A549 (cell line): ENCODE measurements at regions not wholly inside any gene's neighbourhood (a gene's known extent, or its start where the extent isn't known, plus 50 kb on each side); places are given as distances from the start of the nearest gene placed in this dataset.

Source experiments
- ATAC-seq, 2 experiments: fragments of 200-7000 bp in 1 of 2; fragments of >200 bp in 1 of 2; cut with Nextera tagmentation in 1 of 2; cut with Tn5 transposase in 1 of 2; 3 replicates each; pipeline versions ENCODE4 v1.8.0 to v1.9.1; 2018 to 2020; ENCODE audit warnings: mild to moderate bottlenecking in 1 of 2, moderate library complexity in 1 of 2
- CTCF ChIA-PET: fragments of 300-600 bp; sonication (Branson Sonifier 250); formaldehyde crosslinking; extraction: SDS; loops from one replicate; lab custom pipeline; 2021; ENCODE audit warnings: antibody characterized with exemption, inconsistent platforms; lab: Yijun Ruan, JAX
- POLR2A ChIA-PET: fragments of 350-600 bp; formaldehyde crosslinking; extraction: SDS; loops from one replicate; lab custom pipeline; 2021; ENCODE audit warnings: antibody characterized with exemption, inconsistent platforms; lab: Yijun Ruan, JAX
- DNase-seq, 2 experiments: peaks; one replicate each; pipeline versions ENCODE4 v3.0.0 to v3.0.0-alpha.2; 2011 to 2016; ENCODE audit warnings: low read depth in 1 of 2, low spot score in 1 of 2
- FAIRE-seq: peaks from 2 replicates; lab custom pipeline; 2011; peaks lifted over from hg19 to GRCh38; lab: Jason Lieb, UNC
- H3K27ac ChIP-seq, 2 experiments: fragments of >200 bp; sonication (Bioruptor Twin); formaldehyde crosslinking; 3 replicates each; pipeline ENCODE4 v1.5.1; 2016 to 2017
- H3K4me1 ChIP-seq: fragments of >200 bp; sonication (Bioruptor Twin); formaldehyde crosslinking; 3 replicates; pipeline ENCODE4 v1.6.1; 2016
- H3K4me2 ChIP-seq: fragments of >200 bp; sonication (Bioruptor Twin); formaldehyde crosslinking; 3 replicates; pipeline ENCODE4 v1.6.1; 2016
- H3K4me3 ChIP-seq: fragments of >200 bp; sonication (Bioruptor Twin); formaldehyde crosslinking; 3 replicates; pipeline ENCODE4 v1.5.1; 2016
- H3K9me3 ChIP-seq: fragments of >200 bp; sonication (Bioruptor Twin); formaldehyde crosslinking; 3 replicates; pipeline ENCODE4 v1.6.1; 2016
- CBX2 ChIP-seq: fragments of 200-600 bp; sonication (generic); IDR thresholded peaks from 2 replicates; pipeline ENCODE4 v1.6.1; 2016; ENCODE audit warnings: low read depth, mild to moderate bottlenecking, borderline replicate concordance
- CEBPB ChIP-seq, 2 experiments: fragments of >200 bp in 1 of 2; sonication (Bioruptor Twin) in 1 of 2; formaldehyde crosslinking in 1 of 2; IDR thresholded peaks; 2 replicates each; pipeline ENCODE4 v1.6.1; 2012 to 2016
- CHD4 ChIP-seq: fragments of 200-600 bp; sonication (generic); IDR thresholded peaks from 2 replicates; pipeline ENCODE4 v1.6.1; 2016; ENCODE audit warnings: antibody characterized with exemption, mild to moderate bottlenecking, borderline replicate concordance
- EHMT2 ChIP-seq: fragments of 200-600 bp; sonication (generic); IDR thresholded peaks from 2 replicates; pipeline ENCODE4 v1.6.1; 2016; ENCODE audit warnings: antibody characterized with exemption, low read depth, mild to moderate bottlenecking, moderate library complexity
- ESRRA ChIP-seq: fragments of 150-350 bp; IDR thresholded peaks from 2 replicates; pipeline ENCODE4 v1.6.1; 2014; ENCODE audit warnings: mild to moderate bottlenecking, low read length, borderline replicate concordance
- FOSL2 ChIP-seq, 2 experiments: fragments of 450-650 bp in 1 of 2; fragments of >200 bp in 1 of 2; sonication (Bioruptor Twin) in 1 of 2; formaldehyde crosslinking; IDR thresholded peaks; 2 replicates each; pipeline versions ENCODE4 v1.5.0 to v1.6.1; 2016 to 2020; ENCODE audit warnings: mild to moderate bottlenecking in 1 of 2, moderate library complexity in 1 of 2
- GATA3 ChIP-seq: IDR thresholded peaks from 2 replicates; pipeline ENCODE4 v1.6.1; 2012; ENCODE audit warnings: borderline replicate concordance
- HDAC2 ChIP-seq: fragments of 200-600 bp; sonication (generic); IDR thresholded peaks from 2 replicates; pipeline ENCODE4 v1.6.1; 2016
- HOXA7 ChIP-seq: fragments of 250-450 bp; sonication (Bioruptor Pico); IDR thresholded peaks from 2 replicates; pipeline ENCODE4 v1.5.0; 2020; ENCODE audit warnings: mild to moderate bottlenecking, moderate library complexity
- HOXB5 ChIP-seq: fragments of 250-450 bp; sonication (Bioruptor Pico); IDR thresholded peaks from 2 replicates; pipeline ENCODE4 v1.5.0; 2020; ENCODE audit warnings: mild to moderate bottlenecking, moderate library complexity
- KDM5A ChIP-seq: fragments of 200-600 bp; sonication (generic); IDR thresholded peaks from 2 replicates; pipeline ENCODE4 v1.6.1; 2016; ENCODE audit warnings: antibody characterized with exemption, mild to moderate bottlenecking
- MAFK ChIP-seq: fragments of 450-650 bp; IDR thresholded peaks from 2 replicates; pipeline ENCODE4 v1.6.1; 2014; ENCODE audit not compliant: partially characterized antibody
- NPAS2 ChIP-seq: fragments of 250-450 bp; sonication (Bioruptor Pico); IDR thresholded peaks from 2 replicates; pipeline ENCODE4 v1.8.0; 2022; ENCODE audit warnings: mild to moderate bottlenecking, moderate library complexity, borderline replicate concordance
- PHF8 ChIP-seq: fragments of 200-600 bp; sonication (generic); IDR thresholded peaks from 2 replicates; pipeline ENCODE4 v1.6.1; 2016; ENCODE audit warnings: low read depth, mild to moderate bottlenecking, antibody characterized with exemption, moderate library complexity, borderline replicate concordance
- RAD21 ChIP-seq, 2 experiments: fragments of >200 bp in 1 of 2; sonication (Bioruptor Twin) in 1 of 2; formaldehyde crosslinking in 1 of 2; IDR thresholded peaks in 1 of 2; conservative IDR thresholded peaks in 1 of 2; 2 replicates in 1 of 2; 3 replicates in 1 of 2; pipeline ENCODE4 v1.6.1; 2012 to 2018; ENCODE audit warnings: inconsistent platforms in 1 of 2
- RFX5 ChIP-seq: fragments of 450-650 bp; IDR thresholded peaks from 2 replicates; pipeline ENCODE4 v1.7.1; 2014; ENCODE audit warnings: antibody characterized with exemption, mild to moderate bottlenecking, moderate library complexity
- RNF2 ChIP-seq: fragments of 200-600 bp; sonication (generic); IDR thresholded peaks from 2 replicates; pipeline ENCODE4 v1.6.1; 2016; ENCODE audit warnings: low read depth, mild to moderate bottlenecking, antibody characterized with exemption, moderate library complexity, borderline replicate concordance
- SMC3 ChIP-seq: fragments of >200 bp; sonication (Bioruptor Twin); formaldehyde crosslinking; IDR thresholded peaks from 3 replicates; pipeline ENCODE4 v1.6.1; 2018; ENCODE audit warnings: inconsistent platforms
- TFCP2L1 ChIP-seq: fragments of 250-450 bp; sonication (Bioruptor Pico); IDR thresholded peaks from 2 replicates; pipeline ENCODE4 v1.5.0; 2021; ENCODE audit warnings: mild to moderate bottlenecking
- TP53 ChIP-seq: fragments of 250-450 bp; sonication (Bioruptor Pico); IDR thresholded peaks from 2 replicates; pipeline ENCODE4 v1.5.0; 2021; ENCODE audit warnings: mild to moderate bottlenecking, moderate library complexity
- ZC3H11A ChIP-seq: fragments of 450-650 bp; IDR thresholded peaks from 2 replicates; pipeline ENCODE4 v1.6.1; 2014; ENCODE audit warnings: antibody characterized with exemption, mild to moderate bottlenecking
- ZFP36 ChIP-seq: fragments of 450-650 bp; IDR thresholded peaks from 2 replicates; pipeline ENCODE4 v1.6.1; 2014; ENCODE audit warnings: borderline replicate concordance; ENCODE audit not compliant: partially characterized antibody
- ZNF302 ChIP-seq: fragments of 250-450 bp; sonication (Bioruptor Pico); IDR thresholded peaks from 2 replicates; pipeline ENCODE4 v1.9.0; 2021; ENCODE audit warnings: inconsistent platforms, mild to moderate bottlenecking, moderate library complexity
- WGBS: methylation state at CpG from one replicate; pipeline ENCODE4 v1.1.6; 2017; ENCODE audit errors: missing lambda C conversion rate; 5-methylcytosine and 5-hydroxymethylcytosine counted together
- TF ChIP-seq, protein P1 (sequence below): fragments of 150-350 bp; IDR thresholded peaks from 2 replicates; pipeline ENCODE4 v1.6.1; 2014; ENCODE audit warnings: low read depth, mild to moderate bottlenecking, low read length
- TF ChIP-seq, protein P2 (sequence below): fragments of >200 bp; sonication (Bioruptor Twin); formaldehyde crosslinking; IDR thresholded peaks from 3 replicates; pipeline ENCODE4 v1.5.1; 2016
- TF ChIP-seq, protein P3 (sequence below): IDR thresholded peaks from 2 replicates; pipeline ENCODE4 v1.6.1; 2012; ENCODE audit warnings: low read depth, borderline replicate concordance
- TF ChIP-seq, protein P4 (sequence below): fragments of >200 bp; sonication (Bioruptor Twin); formaldehyde crosslinking; IDR thresholded peaks from 2 replicates; pipeline ENCODE4 v1.6.1; 2016

DNA sequence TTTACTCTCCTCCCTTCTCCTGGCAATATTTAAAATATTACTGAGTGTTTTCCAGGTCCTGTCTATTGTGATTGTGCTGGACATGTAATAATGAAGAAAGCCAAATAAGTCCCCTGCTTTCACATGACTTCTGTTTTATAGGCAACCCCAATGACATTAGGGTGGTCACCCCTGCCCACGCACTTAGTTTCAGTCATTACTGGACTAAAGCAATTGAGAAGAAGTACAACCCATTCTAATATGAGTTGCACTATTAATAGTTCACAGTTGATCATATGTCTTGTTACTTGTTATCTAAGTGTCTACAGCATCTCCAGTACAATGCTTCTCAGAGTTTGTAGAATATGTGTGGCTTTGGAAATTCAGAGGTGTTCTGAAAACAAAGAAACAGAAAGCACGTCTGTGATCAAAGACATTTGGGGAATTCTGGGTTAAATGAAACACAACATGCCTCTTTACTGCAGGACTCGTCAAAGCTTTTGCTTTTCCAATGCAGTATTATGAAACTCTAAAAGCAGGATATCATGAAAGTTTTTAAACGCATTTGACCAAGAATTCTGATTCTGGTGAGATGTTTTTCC is 789.5 kb downstream of the DHX35 start:
- peaks cover 4% of the 10 kb centered on the region; the same call in 1 of the 3 replicates for H3K9me3 ChIP-seq
- H3K4me3 ChIP-seq, result no peak overlapping the region
- TF ChIP-seq CHD4, result no peak
- TF ChIP-seq, all 56 proteins: peak for 0
- CTCF ChIA-PET, result interaction anchor here (0.9 kb wide), 1 partner anchor 8 kb away, joined by 3 read pairs; no protein-coding TSS in a partner anchor
- H3K4me1 ChIP-seq, result no peaks in the 10 kb centered on the region
- no peak for DNase-seq
- no peak for FAIRE-seq
- POLR2A ChIA-PET, result no interaction called here
- ATAC-seq, result no peak
- WGBS, result 10% methylated on average over 4 of the region's 4 CpGs
- no peak overlapping the region for H3K27ac ChIP-seq
- no peak overlapping the region for H3K4me2 ChIP-seq

DNA sequence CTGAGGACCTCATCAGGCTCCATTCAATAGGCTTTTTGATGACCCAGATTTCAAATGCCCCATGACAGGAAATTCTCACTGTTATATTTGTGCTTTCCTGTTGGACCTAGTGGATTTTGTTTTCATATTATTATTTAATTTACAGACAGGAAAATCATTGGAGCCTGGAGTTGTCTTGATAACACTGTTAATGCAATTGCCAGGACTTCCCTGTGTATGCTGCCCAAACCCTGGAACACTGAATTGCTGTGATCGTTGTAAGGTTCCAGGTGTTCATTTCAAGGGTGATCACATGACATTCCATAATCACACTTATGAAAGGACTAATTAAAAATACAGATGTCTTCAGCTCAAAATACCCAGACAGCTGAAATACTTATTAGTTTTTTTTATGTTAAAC is 783.2 kb downstream of the DHX35 start:
- no peak overlapping the region for H3K4me3 ChIP-seq
- no peak overlapping the region for H3K27ac ChIP-seq
- TF ChIP-seq ZC3H11A (no peak), GATA3 (no peak), HOXB5 (CRISPR knock-in tag) (no peak), CEBPB (IDR thresholded peaks at IDR 0.05) (no peak), RAD21 (conservative IDR thresholded peaks at IDR 0.05 in 1 of 2, IDR thresholded peaks at IDR 0.05 in 1 of 2) (no peak), HDAC2 (no peak), RNF2 (no peak), TFCP2L1 (CRISPR knock-in tag) (no peak)
- TF ChIP-seq, protein P1, sequence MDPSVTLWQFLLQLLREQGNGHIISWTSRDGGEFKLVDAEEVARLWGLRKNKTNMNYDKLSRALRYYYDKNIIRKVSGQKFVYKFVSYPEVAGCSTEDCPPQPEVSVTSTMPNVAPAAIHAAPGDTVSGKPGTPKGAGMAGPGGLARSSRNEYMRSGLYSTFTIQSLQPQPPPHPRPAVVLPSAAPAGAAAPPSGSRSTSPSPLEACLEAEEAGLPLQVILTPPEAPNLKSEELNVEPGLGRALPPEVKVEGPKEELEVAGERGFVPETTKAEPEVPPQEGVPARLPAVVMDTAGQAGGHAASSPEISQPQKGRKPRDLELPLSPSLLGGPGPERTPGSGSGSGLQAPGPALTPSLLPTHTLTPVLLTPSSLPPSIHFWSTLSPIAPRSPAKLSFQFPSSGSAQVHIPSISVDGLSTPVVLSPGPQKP, result no peak
- TF ChIP-seq, all 56 proteins: peak for 0
- no peak for ATAC-seq
- Histone ChIP-seq H3K4me1 (no peaks in the 10 kb centered on the region), H3K4me2 (no peak overlapping the region), H3K9me3 (peaks cover 7% of the 10 kb centered on the region; the same call in 1 of the 3 replicates)
- FAIRE-seq, result no peak
- POLR2A ChIA-PET, result no interaction called here
- 0% methylated on average over 1 of the region's 1 CpG for WGBS
- no peak for DNase-seq
- CTCF ChIA-PET, result no interaction called here

DNA sequence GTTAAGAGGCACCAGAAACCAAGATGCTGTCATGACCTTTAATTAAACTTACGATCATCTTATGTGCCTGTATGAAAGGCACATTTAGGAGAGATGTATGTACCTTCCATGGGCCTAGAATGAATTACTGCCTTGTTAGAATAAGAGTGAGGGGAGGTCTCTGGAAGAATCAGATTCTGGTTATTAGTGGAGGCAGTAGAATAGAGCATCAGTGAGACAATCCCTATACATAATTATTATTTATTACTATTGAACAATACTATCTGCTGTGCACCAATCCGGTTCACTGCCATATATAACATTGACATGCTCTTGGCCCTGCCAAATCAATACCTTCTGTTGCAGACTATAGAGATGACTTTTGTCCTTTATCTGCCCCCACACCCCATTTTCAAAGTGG is 776.5 kb downstream of the DHX35 start:
- Histone ChIP-seq H3K4me3 (no peak overlapping the region), H3K27ac (no peak overlapping the region), H3K4me1 (no peaks in the 10 kb centered on the region), H3K9me3 (0 out of 3 replicates have a peak, but pooled peaks cover 4% of the 10 kb centered on the region), H3K4me2 (no peak overlapping the region)
- DNase-seq (no peak), ATAC-seq (no peak), FAIRE-seq (no peak)
- TF ChIP-seq TP53 (CRISPR knock-in tag) (no peak), ZNF302 (CRISPR knock-in tag) (no peak), PHF8 (no peak), EHMT2 (no peak), ESRRA (no peak), CBX2 (no peak), RNF2 (no peak), RFX5 (no peak), KDM5A (no peak), HOXA7 (CRISPR knock-in tag) (no peak), ZFP36 (no peak), NPAS2 (CRISPR knock-in tag) (no peak), SMC3 (no peak), FOSL2 (IDR thresholded peaks at IDR 0.05) (no peak), FOSL2 (CRISPR knock-in tag; IDR thresholded peaks at IDR 0.05) (no peak), HDAC2 (no peak), MAFK (no peak)
- TF ChIP-seq, protein P2, sequence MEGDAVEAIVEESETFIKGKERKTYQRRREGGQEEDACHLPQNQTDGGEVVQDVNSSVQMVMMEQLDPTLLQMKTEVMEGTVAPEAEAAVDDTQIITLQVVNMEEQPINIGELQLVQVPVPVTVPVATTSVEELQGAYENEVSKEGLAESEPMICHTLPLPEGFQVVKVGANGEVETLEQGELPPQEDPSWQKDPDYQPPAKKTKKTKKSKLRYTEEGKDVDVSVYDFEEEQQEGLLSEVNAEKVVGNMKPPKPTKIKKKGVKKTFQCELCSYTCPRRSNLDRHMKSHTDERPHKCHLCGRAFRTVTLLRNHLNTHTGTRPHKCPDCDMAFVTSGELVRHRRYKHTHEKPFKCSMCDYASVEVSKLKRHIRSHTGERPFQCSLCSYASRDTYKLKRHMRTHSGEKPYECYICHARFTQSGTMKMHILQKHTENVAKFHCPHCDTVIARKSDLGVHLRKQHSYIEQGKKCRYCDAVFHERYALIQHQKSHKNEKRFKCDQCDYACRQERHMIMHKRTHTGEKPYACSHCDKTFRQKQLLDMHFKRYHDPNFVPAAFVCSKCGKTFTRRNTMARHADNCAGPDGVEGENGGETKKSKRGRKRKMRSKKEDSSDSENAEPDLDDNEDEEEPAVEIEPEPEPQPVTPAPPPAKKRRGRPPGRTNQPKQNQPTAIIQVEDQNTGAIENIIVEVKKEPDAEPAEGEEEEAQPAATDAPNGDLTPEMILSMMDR, result no peak
- TF ChIP-seq, protein P3, sequence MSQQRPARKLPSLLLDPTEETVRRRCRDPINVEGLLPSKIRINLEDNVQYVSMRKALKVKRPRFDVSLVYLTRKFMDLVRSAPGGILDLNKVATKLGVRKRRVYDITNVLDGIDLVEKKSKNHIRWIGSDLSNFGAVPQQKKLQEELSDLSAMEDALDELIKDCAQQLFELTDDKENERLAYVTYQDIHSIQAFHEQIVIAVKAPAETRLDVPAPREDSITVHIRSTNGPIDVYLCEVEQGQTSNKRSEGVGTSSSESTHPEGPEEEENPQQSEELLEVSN, result no peak
- TF ChIP-seq, protein P4, sequence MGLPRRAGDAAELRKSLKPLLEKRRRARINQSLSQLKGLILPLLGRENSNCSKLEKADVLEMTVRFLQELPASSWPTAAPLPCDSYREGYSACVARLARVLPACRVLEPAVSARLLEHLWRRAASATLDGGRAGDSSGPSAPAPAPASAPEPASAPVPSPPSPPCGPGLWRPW, result no peak
- POLR2A ChIA-PET, result no interaction called here
- CTCF ChIA-PET, result no interaction called here
- 2% methylated on average over 2 of the region's 2 CpGs for WGBS
